NCI-H1105 treated with DMSO at 0.1 percent for 48 hours (cell line): ENCODE measurements at regions not wholly inside any gene's neighbourhood (a gene's known extent, or its start where the extent isn't known, plus 50 kb on each side); places are given as distances from the start of the nearest gene placed in this dataset.
"Not testable (repeated sequence)": the region's sequence is repeated elsewhere in the genome, so short reads cannot be mapped to it uniquely, and the experiment has no call there.

Experiments
- DNase-seq: peaks from one replicate; lab custom pipeline; 2025; lab: John Stamatoyannopoulos, UW

GRCh38 chr18:23311351-23312121 lies 141.6 kb upstream of the RIOK3 start:
- no peak for DNase-seq

GRCh38 chr18:23313379-23313778 lies 139.7 kb upstream of the RIOK3 start:
- DNase-seq = no peak

GRCh38 chr18:23314672-23315071 lies 138.4 kb upstream of the RIOK3 start:
- no peak for DNase-seq

GRCh38 chr18:23316316-23316715 lies 136.8 kb upstream of the RIOK3 start:
- DNase-seq = no peak

GRCh38 chr18:23316988-23317387 lies 136.1 kb upstream of the RIOK3 start:
- no peak for DNase-seq

GRCh38 chr18:23317975-23318675 lies 135.0 kb upstream of the RIOK3 start:
- no peak for DNase-seq

GRCh38 chr18:23320709-23321236 lies 132.3 kb upstream of the RIOK3 start:
- DNase-seq = no peak

- DNase-seq = no peak
Observed at GRCh38 chr18:23321996-23322395, 131.1 kb upstream of the RIOK3 start.

GRCh38 chr18:23324056-23324811 lies 128.9 kb upstream of the RIOK3 start:
- DNase-seq = no peak

- no peak for DNase-seq
Observed at GRCh38 chr18:23324861-23325260, 128.2 kb upstream of the RIOK3 start.

- not testable (repeated sequence) for DNase-seq
Observed at GRCh38 chr18:23329671-23330070, 123.4 kb upstream of the RIOK3 start.

GRCh38 chr18:23330423-23330822 lies 122.7 kb upstream of the RIOK3 start:
- no peak for DNase-seq

- DNase-seq = no peak
Observed at GRCh38 chr18:23331091-23331920, 121.8 kb upstream of the RIOK3 start.

GRCh38 chr18:23332356-23332755 lies 120.7 kb upstream of the RIOK3 start:
- no peak for DNase-seq

- no peak for DNase-seq
Observed at GRCh38 chr18:23333827-23334226, 119.3 kb upstream of the RIOK3 start.

GRCh38 chr18:23334569-23334968 lies 118.5 kb upstream of the RIOK3 start:
- DNase-seq = no peak

GRCh38 chr18:23336101-23336500 lies 117.0 kb upstream of the RIOK3 start:
- no peak for DNase-seq

- DNase-seq = peak; percentile 80
Observed at GRCh38 chr18:23337599-23338444, 115.3 kb upstream of the RIOK3 start.

- peak; percentile 19 for DNase-seq
Observed at GRCh38 chr18:23340661-23341060, 112.4 kb upstream of the RIOK3 start.

- no peak for DNase-seq
Observed at GRCh38 chr18:23341383-23341782, 111.7 kb upstream of the RIOK3 start.

GRCh38 chr18:23341983-23342382 lies 111.1 kb upstream of the RIOK3 start:
- no peak for DNase-seq
